Neural cell (in vitro differentiated cells): ENCODE measurements at regions not wholly inside any gene's neighbourhood (a gene's known extent, or its start where the extent isn't known, plus 50 kb on each side); places are given as distances from the start of the nearest gene placed in this dataset.

ENCODE experiments used
- EP300 ChIP-seq: fragments of 450-650 bp; conservative IDR thresholded peaks from 2 replicates; pipeline ENCODE4 v1.6.1; 2014; ENCODE audit warnings: antibody characterized with exemption, mild to moderate bottlenecking, moderate library complexity; ENCODE audit not compliant: poor library complexity, severe bottlenecking
- EZH2 ChIP-seq: fragments of 200-600, 300-800 bp; shearing (Covaris generic), sonication (generic); IDR thresholded peaks from 2 replicates; pipeline ENCODE4 v1.6.1; 2014; ENCODE audit warnings: antibody characterized with exemption, low read length, borderline replicate concordance, mild to moderate bottlenecking; ENCODE audit not compliant: insufficient read depth, poor library complexity, severe bottlenecking
- MXI1 ChIP-seq: fragments of 450-650 bp; conservative IDR thresholded peaks from 2 replicates; pipeline ENCODE4 v1.6.1; 2014; ENCODE audit warnings: antibody characterized with exemption, mild to moderate bottlenecking; ENCODE audit not compliant: poor library complexity, severe bottlenecking
- POLR2AphosphoS5 ChIP-seq: IDR thresholded peaks from 2 replicates; pipeline ENCODE4 v1.6.1; 2012
- RAD21 ChIP-seq: fragments of 450-650 bp; conservative IDR thresholded peaks from 2 replicates; pipeline ENCODE4 v1.6.1; 2014; ENCODE audit warnings: antibody characterized with exemption, mild to moderate bottlenecking, moderate library complexity
- SMC3 ChIP-seq: fragments of 450-650 bp; conservative IDR thresholded peaks from 2 replicates; pipeline ENCODE4 v1.6.1; 2014; ENCODE audit warnings: antibody characterized with exemption, mild to moderate bottlenecking, moderate library complexity; ENCODE audit not compliant: poor library complexity
- TF ChIP-seq, protein P1 (sequence below): fragments of 450-650 bp; IDR thresholded peaks from 2 replicates; pipeline ENCODE4 v1.5.1; 2014; ENCODE audit warnings: antibody characterized with exemption, mild to moderate bottlenecking, moderate library complexity; ENCODE audit not compliant: poor library complexity, severe bottlenecking
- TF ChIP-seq, protein P2 (sequence below): IDR thresholded peaks from 2 replicates; pipeline ENCODE4 v1.6.1; 2012; ENCODE audit warnings: borderline replicate concordance

DNA sequence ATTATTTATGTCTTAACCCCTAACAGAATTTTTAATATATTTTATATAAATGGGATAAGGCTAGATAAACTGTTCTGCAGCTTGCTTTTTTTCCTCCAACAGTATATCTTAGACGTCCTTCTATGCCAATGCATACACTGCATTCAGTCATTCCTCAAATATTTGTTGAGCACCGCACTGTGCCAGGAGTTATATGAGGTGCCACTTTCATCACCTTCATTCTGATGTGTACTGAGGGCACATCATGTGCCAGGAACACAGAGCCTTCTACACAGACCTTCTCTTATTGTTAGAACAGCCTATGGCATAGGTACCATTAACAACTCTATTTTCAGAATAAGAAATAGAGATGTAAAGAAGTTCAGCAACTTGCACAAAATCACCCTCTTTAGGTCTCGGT is 570.1 kb downstream of the CDK5RAP2 start:
- TF ChIP-seq, protein P1, sequence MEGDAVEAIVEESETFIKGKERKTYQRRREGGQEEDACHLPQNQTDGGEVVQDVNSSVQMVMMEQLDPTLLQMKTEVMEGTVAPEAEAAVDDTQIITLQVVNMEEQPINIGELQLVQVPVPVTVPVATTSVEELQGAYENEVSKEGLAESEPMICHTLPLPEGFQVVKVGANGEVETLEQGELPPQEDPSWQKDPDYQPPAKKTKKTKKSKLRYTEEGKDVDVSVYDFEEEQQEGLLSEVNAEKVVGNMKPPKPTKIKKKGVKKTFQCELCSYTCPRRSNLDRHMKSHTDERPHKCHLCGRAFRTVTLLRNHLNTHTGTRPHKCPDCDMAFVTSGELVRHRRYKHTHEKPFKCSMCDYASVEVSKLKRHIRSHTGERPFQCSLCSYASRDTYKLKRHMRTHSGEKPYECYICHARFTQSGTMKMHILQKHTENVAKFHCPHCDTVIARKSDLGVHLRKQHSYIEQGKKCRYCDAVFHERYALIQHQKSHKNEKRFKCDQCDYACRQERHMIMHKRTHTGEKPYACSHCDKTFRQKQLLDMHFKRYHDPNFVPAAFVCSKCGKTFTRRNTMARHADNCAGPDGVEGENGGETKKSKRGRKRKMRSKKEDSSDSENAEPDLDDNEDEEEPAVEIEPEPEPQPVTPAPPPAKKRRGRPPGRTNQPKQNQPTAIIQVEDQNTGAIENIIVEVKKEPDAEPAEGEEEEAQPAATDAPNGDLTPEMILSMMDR: no peak
- TF ChIP-seq RAD21 (no peak), EZH2 (no peak), EP300 (no peak), SMC3 (no peak), POLR2AphosphoS5 (no peak), MXI1 (no peak)
- TF ChIP-seq, protein P2, sequence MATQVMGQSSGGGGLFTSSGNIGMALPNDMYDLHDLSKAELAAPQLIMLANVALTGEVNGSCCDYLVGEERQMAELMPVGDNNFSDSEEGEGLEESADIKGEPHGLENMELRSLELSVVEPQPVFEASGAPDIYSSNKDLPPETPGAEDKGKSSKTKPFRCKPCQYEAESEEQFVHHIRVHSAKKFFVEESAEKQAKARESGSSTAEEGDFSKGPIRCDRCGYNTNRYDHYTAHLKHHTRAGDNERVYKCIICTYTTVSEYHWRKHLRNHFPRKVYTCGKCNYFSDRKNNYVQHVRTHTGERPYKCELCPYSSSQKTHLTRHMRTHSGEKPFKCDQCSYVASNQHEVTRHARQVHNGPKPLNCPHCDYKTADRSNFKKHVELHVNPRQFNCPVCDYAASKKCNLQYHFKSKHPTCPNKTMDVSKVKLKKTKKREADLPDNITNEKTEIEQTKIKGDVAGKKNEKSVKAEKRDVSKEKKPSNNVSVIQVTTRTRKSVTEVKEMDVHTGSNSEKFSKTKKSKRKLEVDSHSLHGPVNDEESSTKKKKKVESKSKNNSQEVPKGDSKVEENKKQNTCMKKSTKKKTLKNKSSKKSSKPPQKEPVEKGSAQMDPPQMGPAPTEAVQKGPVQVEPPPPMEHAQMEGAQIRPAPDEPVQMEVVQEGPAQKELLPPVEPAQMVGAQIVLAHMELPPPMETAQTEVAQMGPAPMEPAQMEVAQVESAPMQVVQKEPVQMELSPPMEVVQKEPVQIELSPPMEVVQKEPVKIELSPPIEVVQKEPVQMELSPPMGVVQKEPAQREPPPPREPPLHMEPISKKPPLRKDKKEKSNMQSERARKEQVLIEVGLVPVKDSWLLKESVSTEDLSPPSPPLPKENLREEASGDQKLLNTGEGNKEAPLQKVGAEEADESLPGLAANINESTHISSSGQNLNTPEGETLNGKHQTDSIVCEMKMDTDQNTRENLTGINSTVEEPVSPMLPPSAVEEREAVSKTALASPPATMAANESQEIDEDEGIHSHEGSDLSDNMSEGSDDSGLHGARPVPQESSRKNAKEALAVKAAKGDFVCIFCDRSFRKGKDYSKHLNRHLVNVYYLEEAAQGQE: no peak
